ENCODE measurements at regions not wholly inside any gene's neighbourhood (a gene's known extent, or its start where the extent isn't known, plus 50 kb on each side); places are given as distances from the start of the nearest gene placed in this dataset.

DNA sequence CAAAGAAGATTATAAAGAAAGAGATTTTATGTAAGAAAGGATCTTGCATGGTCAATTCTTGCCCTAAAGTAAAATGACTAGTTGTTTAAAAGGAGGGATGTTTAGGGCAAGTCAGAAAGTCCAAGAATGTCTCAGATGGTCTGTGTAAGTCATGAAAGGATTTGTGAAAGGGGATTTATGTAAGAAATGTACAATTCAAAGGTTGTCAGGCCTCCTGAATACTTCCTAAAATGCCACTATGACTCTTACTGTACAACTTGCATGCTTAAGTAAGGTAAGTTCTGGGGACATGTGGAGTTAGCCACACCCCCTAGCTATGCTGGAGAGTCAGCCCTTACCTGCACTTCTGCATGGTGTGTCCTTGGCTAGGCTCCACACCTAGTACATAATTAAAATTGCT is 328.9 kb upstream of the TGFBR2 start:
- TF ChIP-seq, protein P1, sequence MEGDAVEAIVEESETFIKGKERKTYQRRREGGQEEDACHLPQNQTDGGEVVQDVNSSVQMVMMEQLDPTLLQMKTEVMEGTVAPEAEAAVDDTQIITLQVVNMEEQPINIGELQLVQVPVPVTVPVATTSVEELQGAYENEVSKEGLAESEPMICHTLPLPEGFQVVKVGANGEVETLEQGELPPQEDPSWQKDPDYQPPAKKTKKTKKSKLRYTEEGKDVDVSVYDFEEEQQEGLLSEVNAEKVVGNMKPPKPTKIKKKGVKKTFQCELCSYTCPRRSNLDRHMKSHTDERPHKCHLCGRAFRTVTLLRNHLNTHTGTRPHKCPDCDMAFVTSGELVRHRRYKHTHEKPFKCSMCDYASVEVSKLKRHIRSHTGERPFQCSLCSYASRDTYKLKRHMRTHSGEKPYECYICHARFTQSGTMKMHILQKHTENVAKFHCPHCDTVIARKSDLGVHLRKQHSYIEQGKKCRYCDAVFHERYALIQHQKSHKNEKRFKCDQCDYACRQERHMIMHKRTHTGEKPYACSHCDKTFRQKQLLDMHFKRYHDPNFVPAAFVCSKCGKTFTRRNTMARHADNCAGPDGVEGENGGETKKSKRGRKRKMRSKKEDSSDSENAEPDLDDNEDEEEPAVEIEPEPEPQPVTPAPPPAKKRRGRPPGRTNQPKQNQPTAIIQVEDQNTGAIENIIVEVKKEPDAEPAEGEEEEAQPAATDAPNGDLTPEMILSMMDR (IDR thresholded peaks at IDR 0.05) = no peak
- TF ChIP-seq POLR2A (IDR thresholded peaks at IDR 0.05) = no peak
